ENCODE measurements at regions not wholly inside any gene's neighbourhood (a gene's known extent, or its start where the extent isn't known, plus 50 kb on each side); places are given as distances from the start of the nearest gene placed in this dataset.

GRCh38 chr13:108494991-108495645 lies 134.3 kb upstream of the MYO16 start:
- H3K4me3 ChIP-seq, result no peak overlapping the region
- H3K36me3 ChIP-seq (ENCODE audit: low read depth), result no peaks in the 10 kb centered on the region
- peaks cover 5% of the 10 kb centered on the region; the same call in 1 of the 2 replicates for H3K27me3 ChIP-seq (replicated peaks; ENCODE audit: insufficient read depth)
- H3K9me3 ChIP-seq (ENCODE audit: low read depth), result no peaks in the 10 kb centered on the region
- no peak overlapping the region for H3K9ac ChIP-seq
- no peaks in the 10 kb centered on the region for H3K9me2 ChIP-seq (ENCODE audit: insufficient read depth)
- no peaks in the 10 kb centered on the region for H3K4me1 ChIP-seq (ENCODE audit: insufficient read depth)
- in situ Hi-C loops (cut with MboI), result no loop called here
- WGBS, 2 experiments (ENCODE audit: low coverage in 1 of 2, low lambda C conversion rate in 2 of 2, missing lambda C conversion rate in 2 of 2), result 4 to 6% methylated on average over 25 to 37 of the region's 40 CpGs
- no peaks in the 10 kb centered on the region for H4K20me1 ChIP-seq (ENCODE audit: insufficient read depth)
- TF ChIP-seq EZH2phosphoT487 (IDR thresholded peaks at IDR 0.05; ENCODE audit: insufficient read depth, low read depth) (no peak), EZH2 (IDR thresholded peaks at IDR 0.05; ENCODE audit: insufficient read depth, poor library complexity, severe bottlenecking) (no peak)
- H3K4me2 ChIP-seq (ENCODE audit: unreplicated experiment), result no peak overlapping the region
- H2AFZ ChIP-seq, result no peak overlapping the region
- no peak overlapping the region for H3K27ac ChIP-seq
- H3F3A ChIP-seq (ENCODE audit: insufficient read depth), result no peaks in the 10 kb centered on the region
- no peak for DNase-seq
- H3K79me2 ChIP-seq (ENCODE audit: insufficient read depth), result no peaks in the 10 kb centered on the region

- Histone ChIP-seq H3K4me3 (no peak overlapping the region), H2AFZ (no peak overlapping the region), H3F3A (ENCODE audit: insufficient read depth) (no peaks in the 10 kb centered on the region), H3K9ac (no peak overlapping the region), H3K79me2 (ENCODE audit: insufficient read depth) (no peaks in the 10 kb centered on the region), H4K20me1 (ENCODE audit: insufficient read depth) (no peaks in the 10 kb centered on the region), H3K36me3 (ENCODE audit: low read depth) (no peaks in the 10 kb centered on the region), H3K9me3 (ENCODE audit: low read depth) (no peaks in the 10 kb centered on the region), H3K4me1 (ENCODE audit: insufficient read depth) (no peaks in the 10 kb centered on the region), H3K27ac (no peak overlapping the region), H3K4me2 (ENCODE audit: unreplicated experiment) (no peak overlapping the region), H3K27me3 (replicated peaks; ENCODE audit: insufficient read depth) (peaks cover 5% of the 10 kb centered on the region; the same call in 1 of the 2 replicates), H3K9me2 (ENCODE audit: insufficient read depth) (no peaks in the 10 kb centered on the region)
- TF ChIP-seq EZH2phosphoT487 (IDR thresholded peaks at IDR 0.05; ENCODE audit: insufficient read depth, low read depth) (no peak), EZH2 (IDR thresholded peaks at IDR 0.05; ENCODE audit: insufficient read depth, poor library complexity, severe bottlenecking) (no peak)
- WGBS, 2 experiments (ENCODE audit: low coverage in 1 of 2, low lambda C conversion rate in 2 of 2, missing lambda C conversion rate in 2 of 2), result 4 to 8% methylated on average over 62 to 69 of the region's 90 CpGs
- in situ Hi-C loops (cut with MboI), result no loop called here
- DNase-seq, result no peak
Observed at GRCh38 chr13:108495646-108496361, 133.6 kb upstream of the MYO16 start.

- TF ChIP-seq EZH2 (IDR thresholded peaks at IDR 0.05; ENCODE audit: insufficient read depth, poor library complexity, severe bottlenecking) (no peak), EZH2phosphoT487 (IDR thresholded peaks at IDR 0.05; ENCODE audit: insufficient read depth, low read depth) (no peak)
- Histone ChIP-seq H3K9me3 (ENCODE audit: low read depth) (no peaks in the 10 kb centered on the region), H3K9me2 (ENCODE audit: insufficient read depth) (no peaks in the 10 kb centered on the region), H3K27me3 (replicated peaks; ENCODE audit: insufficient read depth) (peaks cover 5% of the 10 kb centered on the region; the same call in 1 of the 2 replicates), H4K20me1 (ENCODE audit: insufficient read depth) (no peaks in the 10 kb centered on the region), H3K36me3 (ENCODE audit: low read depth) (no peaks in the 10 kb centered on the region), H3K27ac (no peak overlapping the region), H2AFZ (no peak overlapping the region), H3F3A (ENCODE audit: insufficient read depth) (no peaks in the 10 kb centered on the region), H3K4me2 (ENCODE audit: unreplicated experiment) (no peak overlapping the region), H3K9ac (no peak overlapping the region), H3K4me1 (ENCODE audit: insufficient read depth) (no peaks in the 10 kb centered on the region), H3K4me3 (no peak overlapping the region), H3K79me2 (ENCODE audit: insufficient read depth) (no peaks in the 10 kb centered on the region)
- in situ Hi-C loops (cut with MboI), result no loop called here
- WGBS, 2 experiments (ENCODE audit: low coverage in 1 of 2, low lambda C conversion rate in 2 of 2, missing lambda C conversion rate in 2 of 2), result 2 to 6% methylated on average over 28 to 30 of the region's 30 CpGs
- no peak for DNase-seq
Observed at GRCh38 chr13:108496362-108497210, 132.8 kb upstream of the MYO16 start.

GRCh38 chr13:108500711-108501110 lies 128.7 kb upstream of the MYO16 start:
- Histone ChIP-seq H3K4me1 (ENCODE audit: insufficient read depth) (no peaks in the 10 kb centered on the region), H4K20me1 (ENCODE audit: insufficient read depth) (no peaks in the 10 kb centered on the region), H3F3A (ENCODE audit: insufficient read depth) (no peaks in the 10 kb centered on the region), H3K79me2 (ENCODE audit: insufficient read depth) (no peaks in the 10 kb centered on the region), H3K9me2 (ENCODE audit: insufficient read depth) (no peaks in the 10 kb centered on the region), H3K27ac (no peak overlapping the region), H3K27me3 (replicated peaks; ENCODE audit: insufficient read depth) (no peaks in the 10 kb centered on the region), H3K4me3 (no peak overlapping the region), H3K4me2 (ENCODE audit: unreplicated experiment) (no peak overlapping the region), H2AFZ (no peak overlapping the region), H3K36me3 (ENCODE audit: low read depth) (no peaks in the 10 kb centered on the region), H3K9ac (no peak overlapping the region), H3K9me3 (ENCODE audit: low read depth) (no peaks in the 10 kb centered on the region)
- 5 to 14% methylated on average over 6 of the region's 6 CpGs for WGBS, 2 experiments (ENCODE audit: low coverage in 1 of 2, low lambda C conversion rate in 2 of 2, missing lambda C conversion rate in 2 of 2)
- no peak for TF ChIP-seq EZH2phosphoT487 (IDR thresholded peaks at IDR 0.05; ENCODE audit: insufficient read depth, low read depth)
- no peak for TF ChIP-seq EZH2 (IDR thresholded peaks at IDR 0.05; ENCODE audit: insufficient read depth, poor library complexity, severe bottlenecking)
- in situ Hi-C loops (cut with MboI), result no loop called here
- DNase-seq, result no peak

Measured in GM23248 (cell line).